HCT116 (cell line): ENCODE measurements at regions not wholly inside any gene's neighbourhood (a gene's known extent, or its start where the extent isn't known, plus 50 kb on each side); places are given as distances from the start of the nearest gene placed in this dataset.

Source experiments
- ATAC-seq: fragments of 200-7000 bp; cut with Tn5 transposase; 2 replicates; pipeline ENCODE4 v1.9.1; 2020; ENCODE audit warnings: mild to moderate bottlenecking, moderate library complexity
- BruUV-seq: library from RNA; stranded (reverse); fragments of 400-500 nt; replicated peaks from 2 replicates; lab custom pipeline; 2021; lab: Mats Ljungman, UMichigan
- CTCF ChIA-PET: fragments of 300-600 bp; sonication (Branson Sonifier 250); formaldehyde crosslinking; loops from one replicate; lab custom pipeline; 2021; ENCODE audit warnings: antibody characterized with exemption; lab: Charles Lee
- POLR2A ChIA-PET: fragments of 300-600, 350-600 bp; sonication (Branson Sonifier 250); formaldehyde crosslinking; loops from one replicate; lab custom pipeline; 2021; ENCODE audit warnings: antibody characterized with exemption; lab: Charles Lee
- RAD21 ChIA-PET, 2 experiments: fragments of 300-600 bp; sonication (Branson Sonifier 250); formaldehyde crosslinking; loops; one replicate each; lab custom pipeline; 2023; ENCODE audit warnings: low total read pairs in 2 of 2; ENCODE audit not compliant: uncharacterized antibody in 2 of 2, unreplicated experiment in 2 of 2, low non-redundant PET in 1 of 2; lab: Charles Lee
- DNase-seq: peaks from one replicate; pipeline ENCODE4 v3.0.0-alpha.2; 2010; ENCODE audit warnings: low read depth, low spot score
- H2AFZ ChIP-seq: fragments of 200-600 bp; shearing (Covaris generic), sonication (generic); 2 replicates; pipeline ENCODE4 v1.6.1; 2017; ENCODE audit warnings: low read depth, mixed run types, mixed read lengths, antibody characterized with exemption, low read length; ENCODE audit not compliant: poor library complexity, severe bottlenecking
- H3K27ac ChIP-seq: 2 replicates; pipeline ENCODE4 v1.5.1; 2012; ENCODE audit warnings: low read depth, low read length
- H3K27me3 ChIP-seq: fragments of 200-600 bp; sonication (generic); 2 replicates; pipeline ENCODE4 v1.6.1; 2016; ENCODE audit warnings: mixed run types, low read length, mixed read lengths; ENCODE audit not compliant: insufficient read depth
- H3K36me3 ChIP-seq, 2 experiments: fragments of 200-500 bp in 1 of 2; fragments of 200-600 bp in 1 of 2; sonication (Bioruptor generic) in 1 of 2; sonication (generic) in 1 of 2; 2 replicates each; pipeline versions ENCODE4 v1.5.1 to v1.6.1; 2014 to 2016; ENCODE audit warnings: low read length in 2 of 2, inconsistent platforms in 1 of 2, mixed read lengths in 1 of 2, mixed run types in 1 of 2; ENCODE audit not compliant: insufficient read depth in 2 of 2, control insufficient read depth in 1 of 2
- H3K4me1 ChIP-seq, 2 experiments: fragments of 200-600 bp in 1 of 2; sonication (generic) in 1 of 2; 2 replicates each; pipeline versions ENCODE4 v1.5.1 to v1.6.1; 2012 to 2017; ENCODE audit warnings: low read length in 2 of 2, inconsistent platforms in 1 of 2, mild to moderate bottlenecking in 1 of 2, mixed read lengths in 1 of 2, mixed run types in 1 of 2, moderate library complexity in 1 of 2; ENCODE audit not compliant: insufficient read depth in 2 of 2, control insufficient read depth in 1 of 2
- H3K4me2 ChIP-seq: fragments of 200-600 bp; sonication (generic); 2 replicates; pipeline ENCODE4 v1.6.1; 2017; ENCODE audit warnings: mixed run types, low read length, mixed read lengths
- H3K4me3 ChIP-seq, 2 experiments: fragments of 200-600 bp in 1 of 2; sonication (generic) in 1 of 2; replicated peaks in 1 of 2; 2 replicates each; pipeline ENCODE4 v1.5.1; 2011 to 2016; ENCODE audit warnings: low read length in 2 of 2, control low read depth in 1 of 2, low read depth in 1 of 2, mild to moderate bottlenecking in 1 of 2, mixed read lengths in 1 of 2, mixed run types in 1 of 2
- H3K79me2 ChIP-seq: fragments of 200-600 bp; sonication (generic); 2 replicates; pipeline ENCODE4 v1.6.1; 2017; ENCODE audit warnings: mild to moderate bottlenecking, mixed run types, low read length, moderate library complexity, mixed read lengths; ENCODE audit not compliant: insufficient read depth
- H3K9ac ChIP-seq: fragments of 200-600 bp; sonication (generic); 2 replicates; pipeline ENCODE4 v1.6.1; 2016; ENCODE audit warnings: low read length, mixed read lengths
- H3K9me2 ChIP-seq: fragments of 200-600 bp; sonication (generic), shearing (Covaris generic); 2 replicates; pipeline ENCODE4 v1.6.1; 2017; ENCODE audit warnings: mixed run types, mild to moderate bottlenecking, moderate library complexity; ENCODE audit not compliant: insufficient read depth
- H3K9me3 ChIP-seq, 2 experiments: fragments of 200-500 bp in 1 of 2; fragments of 200-600 bp in 1 of 2; sonication (Bioruptor generic) in 1 of 2; sonication (generic) in 1 of 2; 2 replicates each; pipeline ENCODE4 v1.6.1; 2014 to 2017; ENCODE audit warnings: low read length in 2 of 2, mixed read lengths in 2 of 2, inconsistent platforms in 1 of 2, low read depth in 1 of 2, mild to moderate bottlenecking in 1 of 2, mixed run types in 1 of 2, moderate library complexity in 1 of 2; ENCODE audit not compliant: control insufficient read depth in 1 of 2, insufficient read depth in 1 of 2
- H4K20me1 ChIP-seq: fragments of 200-600 bp; sonication (generic), shearing (Covaris generic); 2 replicates; pipeline ENCODE4 v1.6.1; 2017; ENCODE audit warnings: mixed run types, mild to moderate bottlenecking, moderate library complexity; ENCODE audit not compliant: insufficient read depth
- ATF3 ChIP-seq: IDR thresholded peaks from 2 replicates; pipeline ENCODE4 v1.6.1; 2012
- CBX3 ChIP-seq: IDR thresholded peaks from 2 replicates; pipeline ENCODE4 v1.6.1; 2012; ENCODE audit warnings: low read depth
- CEBPB ChIP-seq: IDR thresholded peaks from 2 replicates; pipeline ENCODE4 v1.6.1; 2012; ENCODE audit warnings: low read depth
- EGR1 ChIP-seq: IDR thresholded peaks from 2 replicates; pipeline ENCODE4 v1.6.1; 2012; ENCODE audit warnings: low read depth
- EZH2 ChIP-seq: fragments of 200-600 bp; sonication (generic); IDR thresholded peaks from 2 replicates; pipeline ENCODE4 v1.6.1; 2017; ENCODE audit warnings: antibody characterized with exemption, mixed run types
- EZH2phosphoT487 ChIP-seq: fragments of 200-600 bp; IDR thresholded peaks from 2 replicates; pipeline ENCODE4 v1.6.1; 2018; ENCODE audit warnings: antibody characterized with exemption, borderline replicate concordance
- FOSL1 ChIP-seq: IDR thresholded peaks from 2 replicates; pipeline ENCODE4 v1.6.1; 2012; ENCODE audit warnings: low read depth
- JUND ChIP-seq: IDR thresholded peaks from 2 replicates; pipeline ENCODE4 v1.6.1; 2012
- MAX ChIP-seq: IDR thresholded peaks from 2 replicates; pipeline ENCODE4 v1.6.1; 2012
- POLR2A ChIP-seq: IDR thresholded peaks from 2 replicates; pipeline ENCODE4 v1.7.0; 2011; ENCODE audit warnings: borderline replicate concordance; ENCODE audit not compliant: insufficient read depth, insufficient read length; ENCODE audit errors: extremely low read depth
- POLR2AphosphoS5 ChIP-seq: IDR thresholded peaks from 2 replicates; pipeline ENCODE4 v1.6.1; 2011; ENCODE audit warnings: mild to moderate bottlenecking, low read depth, low read length, moderate library complexity
- RAD21 ChIP-seq: IDR thresholded peaks from 2 replicates; pipeline ENCODE4 v1.6.1; 2012; ENCODE audit warnings: low read depth, mild to moderate bottlenecking
- SIN3A ChIP-seq: IDR thresholded peaks from 2 replicates; pipeline ENCODE4 v1.6.1; 2012; ENCODE audit warnings: low read depth
- SP1 ChIP-seq: IDR thresholded peaks from 2 replicates; pipeline ENCODE4 v1.6.1; 2012; ENCODE audit warnings: low read depth
- TCF7L2 ChIP-seq: IDR thresholded peaks from 2 replicates; pipeline ENCODE4 v1.7.0; 2011; ENCODE audit warnings: borderline replicate concordance, inconsistent platforms; ENCODE audit not compliant: insufficient read depth, insufficient read length; ENCODE audit errors: extremely low read depth
- YY1 ChIP-seq: IDR thresholded peaks from 2 replicates; pipeline ENCODE4 v1.6.1; 2011; ENCODE audit warnings: low read length, low read depth, moderate library complexity, mild to moderate bottlenecking; ENCODE audit not compliant: insufficient replicate concordance; ENCODE audit errors: extremely low read depth
- ZNF274 ChIP-seq: fragments of 200-500 bp; sonication (Bioruptor generic); IDR thresholded peaks from 2 replicates; pipeline ENCODE4 v1.6.1; 2014; ENCODE audit warnings: mild to moderate bottlenecking, low read depth, low read length, inconsistent platforms
- intact Hi-C: fragments of 100-400 bp; cut with micrococcal nuclease; formaldehyde crosslinking; loops from 2 replicates; pipeline ENCODE4 v1.10.0; 2022
- TF ChIP-seq, protein P1 (sequence below), 3 experiments: fragments of 200-600 bp in 1 of 3; sonication (generic) in 1 of 3; IDR thresholded peaks in 2 of 3; conservative IDR thresholded peaks in 1 of 3; 2 replicates each; pipeline ENCODE4 v1.5.1; 2012 to 2017; ENCODE audit warnings: low read depth in 2 of 3, low read length in 2 of 3, antibody characterized with exemption in 1 of 3, borderline replicate concordance in 1 of 3, control low read depth in 1 of 3, mild to moderate bottlenecking in 1 of 3, mixed read lengths in 1 of 3, mixed run types in 1 of 3, moderate library complexity in 1 of 3; ENCODE audit not compliant: insufficient read depth in 1 of 3
- TF ChIP-seq, protein P2 (sequence below): IDR thresholded peaks from 2 replicates; pipeline ENCODE4 v1.6.1; 2012; ENCODE audit warnings: low read depth

DNA sequence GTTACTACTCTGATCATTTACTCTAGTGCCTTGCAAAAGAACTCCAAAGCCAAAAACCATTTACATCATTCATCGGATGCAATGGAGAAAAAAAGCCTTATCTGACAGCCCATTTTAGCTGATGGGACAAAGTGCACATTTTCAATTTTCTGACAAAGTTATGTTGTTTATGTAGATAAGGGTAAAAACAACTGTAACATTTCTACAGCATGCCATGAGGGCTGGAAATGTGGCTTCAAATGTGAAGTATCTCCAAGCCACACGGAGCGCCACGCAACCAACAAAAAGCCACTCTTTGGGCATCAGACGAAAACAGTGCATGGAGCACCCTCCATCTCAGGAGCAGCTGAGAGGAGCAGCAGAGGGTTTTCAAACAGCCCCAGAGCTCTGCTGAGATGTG is 364.6 kb upstream of the ZNF507 start:
- Histone ChIP-seq H2AFZ (no peak overlapping the region), H3K9me3 (peaks cover 3 to 33% of the 10 kb centered on the region in 2 experiments; a peak in 2 of 4 replicates), H3K36me3 (no peaks in the 10 kb centered on the region), H3K4me2 (no peak overlapping the region), H3K79me2 (no peaks in the 10 kb centered on the region), H3K9me2 (no peaks in the 10 kb centered on the region), H3K4me1 (no peaks in the 10 kb centered on the region), H4K20me1 (no peaks in the 10 kb centered on the region), H3K27ac (no peak overlapping the region), H3K27me3 (no peaks in the 10 kb centered on the region), H3K9ac (no peak overlapping the region), H3K4me3 (no peak overlapping the region)
- BruUV-seq: no TSS peak
- DNase-seq (no peak), ATAC-seq (no peak)
- no peak for TF ChIP-seq FOSL1
- TF ChIP-seq ZNF274: no peak
- no peak for TF ChIP-seq TCF7L2
- no peak for TF ChIP-seq EZH2phosphoT487
- TF ChIP-seq, protein P1, sequence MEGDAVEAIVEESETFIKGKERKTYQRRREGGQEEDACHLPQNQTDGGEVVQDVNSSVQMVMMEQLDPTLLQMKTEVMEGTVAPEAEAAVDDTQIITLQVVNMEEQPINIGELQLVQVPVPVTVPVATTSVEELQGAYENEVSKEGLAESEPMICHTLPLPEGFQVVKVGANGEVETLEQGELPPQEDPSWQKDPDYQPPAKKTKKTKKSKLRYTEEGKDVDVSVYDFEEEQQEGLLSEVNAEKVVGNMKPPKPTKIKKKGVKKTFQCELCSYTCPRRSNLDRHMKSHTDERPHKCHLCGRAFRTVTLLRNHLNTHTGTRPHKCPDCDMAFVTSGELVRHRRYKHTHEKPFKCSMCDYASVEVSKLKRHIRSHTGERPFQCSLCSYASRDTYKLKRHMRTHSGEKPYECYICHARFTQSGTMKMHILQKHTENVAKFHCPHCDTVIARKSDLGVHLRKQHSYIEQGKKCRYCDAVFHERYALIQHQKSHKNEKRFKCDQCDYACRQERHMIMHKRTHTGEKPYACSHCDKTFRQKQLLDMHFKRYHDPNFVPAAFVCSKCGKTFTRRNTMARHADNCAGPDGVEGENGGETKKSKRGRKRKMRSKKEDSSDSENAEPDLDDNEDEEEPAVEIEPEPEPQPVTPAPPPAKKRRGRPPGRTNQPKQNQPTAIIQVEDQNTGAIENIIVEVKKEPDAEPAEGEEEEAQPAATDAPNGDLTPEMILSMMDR (IDR thresholded peaks at IDR 0.05 in 2 of 3, conservative IDR thresholded peaks at IDR 0.05 in 1 of 3; ENCODE audit: borderline replicate concordance in 1 of 3, insufficient read depth in 1 of 3, low read depth in 2 of 3, low read length in 2 of 3): no peak
- TF ChIP-seq ATF3: no peak
- no peak for TF ChIP-seq JUND
- TF ChIP-seq POLR2AphosphoS5: no peak
- no peak for TF ChIP-seq POLR2A
- TF ChIP-seq SIN3A: no peak
- TF ChIP-seq YY1: no peak
- TF ChIP-seq CBX3: no peak
- no peak for TF ChIP-seq RAD21
- no peak for TF ChIP-seq EZH2
- TF ChIP-seq EGR1: no peak
- no peak for TF ChIP-seq MAX
- no peak for TF ChIP-seq CEBPB
- no peak for TF ChIP-seq SP1
- TF ChIP-seq, protein P2, sequence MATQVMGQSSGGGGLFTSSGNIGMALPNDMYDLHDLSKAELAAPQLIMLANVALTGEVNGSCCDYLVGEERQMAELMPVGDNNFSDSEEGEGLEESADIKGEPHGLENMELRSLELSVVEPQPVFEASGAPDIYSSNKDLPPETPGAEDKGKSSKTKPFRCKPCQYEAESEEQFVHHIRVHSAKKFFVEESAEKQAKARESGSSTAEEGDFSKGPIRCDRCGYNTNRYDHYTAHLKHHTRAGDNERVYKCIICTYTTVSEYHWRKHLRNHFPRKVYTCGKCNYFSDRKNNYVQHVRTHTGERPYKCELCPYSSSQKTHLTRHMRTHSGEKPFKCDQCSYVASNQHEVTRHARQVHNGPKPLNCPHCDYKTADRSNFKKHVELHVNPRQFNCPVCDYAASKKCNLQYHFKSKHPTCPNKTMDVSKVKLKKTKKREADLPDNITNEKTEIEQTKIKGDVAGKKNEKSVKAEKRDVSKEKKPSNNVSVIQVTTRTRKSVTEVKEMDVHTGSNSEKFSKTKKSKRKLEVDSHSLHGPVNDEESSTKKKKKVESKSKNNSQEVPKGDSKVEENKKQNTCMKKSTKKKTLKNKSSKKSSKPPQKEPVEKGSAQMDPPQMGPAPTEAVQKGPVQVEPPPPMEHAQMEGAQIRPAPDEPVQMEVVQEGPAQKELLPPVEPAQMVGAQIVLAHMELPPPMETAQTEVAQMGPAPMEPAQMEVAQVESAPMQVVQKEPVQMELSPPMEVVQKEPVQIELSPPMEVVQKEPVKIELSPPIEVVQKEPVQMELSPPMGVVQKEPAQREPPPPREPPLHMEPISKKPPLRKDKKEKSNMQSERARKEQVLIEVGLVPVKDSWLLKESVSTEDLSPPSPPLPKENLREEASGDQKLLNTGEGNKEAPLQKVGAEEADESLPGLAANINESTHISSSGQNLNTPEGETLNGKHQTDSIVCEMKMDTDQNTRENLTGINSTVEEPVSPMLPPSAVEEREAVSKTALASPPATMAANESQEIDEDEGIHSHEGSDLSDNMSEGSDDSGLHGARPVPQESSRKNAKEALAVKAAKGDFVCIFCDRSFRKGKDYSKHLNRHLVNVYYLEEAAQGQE: no peak
- intact Hi-C loops: no loop called here
- CTCF ChIA-PET: no interaction called here
- POLR2A ChIA-PET: no interaction called here
- RAD21 ChIA-PET: no interaction called here
